Neural progenitor cell (in vitro differentiated cells): ENCODE measurements at regions not wholly inside any gene's neighbourhood (a gene's known extent, or its start where the extent isn't known, plus 50 kb on each side); places are given as distances from the start of the nearest gene placed in this dataset.
A peak's percentile ranks its signal among the peaks of the same experiment; 100 is the strongest.

Experiments
- DNase-seq: peaks from one replicate; pipeline ENCODE4 v3.0.0-alpha.2; 2016; ENCODE audit warnings: low spot score
- H2AFZ ChIP-seq: fragments of 200-600 bp; sonication (generic); replicated peaks from 2 replicates; pipeline ENCODE4 v1.6.1; 2016; ENCODE audit warnings: antibody characterized with exemption
- H3F3A ChIP-seq: fragments of 200-600 bp; sonication (generic); 2 replicates; pipeline ENCODE4 v1.6.1; 2016; ENCODE audit warnings: antibody characterized with exemption, low read depth
- H3K27ac ChIP-seq: fragments of 200-600 bp; sonication (generic); 2 replicates; pipeline ENCODE4 v1.5.1; 2016; ENCODE audit warnings: mild to moderate bottlenecking
- H3K27me3 ChIP-seq: fragments of 200-600 bp; sonication (generic); 2 replicates; pipeline ENCODE4 v1.6.1; 2016; ENCODE audit warnings: mild to moderate bottlenecking, moderate library complexity
- H3K36me3 ChIP-seq: fragments of 200-600 bp; sonication (generic); 2 replicates; pipeline ENCODE4 v1.5.1; 2016
- H3K4me1 ChIP-seq: fragments of 200-600 bp; sonication (generic); 2 replicates; pipeline ENCODE4 v1.6.1; 2016; ENCODE audit warnings: mixed run types
- H3K4me2 ChIP-seq: fragments of 200-600 bp; sonication (generic); 2 replicates; pipeline ENCODE4 v1.6.1; 2016
- H3K4me3 ChIP-seq: fragments of 200-600 bp; sonication (generic); 2 replicates; pipeline ENCODE4 v1.5.1; 2016
- H3K79me2 ChIP-seq: fragments of 200-600 bp; sonication (generic); 2 replicates; pipeline ENCODE4 v1.6.1; 2016; ENCODE audit warnings: low read depth
- H3K9ac ChIP-seq: fragments of 200-600 bp; sonication (generic); 2 replicates; pipeline ENCODE4 v1.6.1; 2016
- H3K9me3 ChIP-seq: fragments of 200-600 bp; sonication (generic); 2 replicates; pipeline ENCODE4 v1.5.1; 2016; ENCODE audit warnings: low read depth
- H4K20me1 ChIP-seq: fragments of 200-600 bp; sonication (generic); 2 replicates; pipeline ENCODE4 v1.6.1; 2016; ENCODE audit warnings: low read depth
- H3K27ac Mint-ChIP-seq: 3 replicates; pipeline ENCODE4 v1.8.0; 2021; ENCODE audit warnings: mixed read lengths
- H3K27me3 Mint-ChIP-seq: 2 replicates; pipeline ENCODE4 v1.8.0; 2022; ENCODE audit warnings: low read depth, mild to moderate bottlenecking, inconsistent platforms, moderate library complexity, mixed read lengths; ENCODE audit not compliant: insufficient read depth
- H3K36me3 Mint-ChIP-seq: 3 replicates; pipeline ENCODE4 v1.8.0; 2021; ENCODE audit warnings: mixed read lengths
- H3K4me1 Mint-ChIP-seq: 3 replicates; pipeline ENCODE4 v1.8.0; 2021; ENCODE audit warnings: mixed read lengths
- H3K4me3 Mint-ChIP-seq: 3 replicates; pipeline ENCODE4 v1.8.0; 2021; ENCODE audit warnings: mild to moderate bottlenecking, moderate library complexity, mixed read lengths
- H3K9me3 Mint-ChIP-seq: 3 replicates; pipeline ENCODE4 v1.8.0; 2020; ENCODE audit warnings: mixed read lengths
- CTCF ChIP-seq: fragments of 200-600 bp; sonication (generic); IDR thresholded peaks from 2 replicates; pipeline ENCODE4 v1.5.1; 2017; ENCODE audit warnings: antibody characterized with exemption, mild to moderate bottlenecking
- EZH2 ChIP-seq: fragments of 200-600 bp; sonication (generic); IDR thresholded peaks from 2 replicates; pipeline ENCODE4 v1.6.1; 2017; ENCODE audit warnings: antibody characterized with exemption, mild to moderate bottlenecking, moderate library complexity
- EZH2phosphoT487 ChIP-seq: fragments of 200-600 bp; sonication (generic); IDR thresholded peaks from 2 replicates; pipeline ENCODE4 v1.6.1; 2017; ENCODE audit warnings: antibody characterized with exemption

- Mint-ChIP-seq H3K27me3 (peaks cover 4% of the 10 kb centered on the region), H3K27ac (no peak overlapping the region), H3K9me3 (no peaks in the 10 kb centered on the region), H3K4me3 (no peak overlapping the region), H3K36me3 (peaks cover 4% of the 10 kb centered on the region), H3K4me1 (peaks cover 35% of the 10 kb centered on the region)
- peak overlapping the region; percentile 33 for H3K4me2 ChIP-seq
- no peak overlapping the region for H2AFZ ChIP-seq
- H3K36me3 ChIP-seq: no peaks in the 10 kb centered on the region
- H3K27ac ChIP-seq: peak overlapping the region; percentile 9
- H3K9ac ChIP-seq: no peak overlapping the region
- H3F3A ChIP-seq: peaks cover 23% of the 10 kb centered on the region
- peaks cover 19% of the 10 kb centered on the region for H3K27me3 ChIP-seq
- DNase-seq: peak; percentile 12
- H3K9me3 ChIP-seq: no peaks in the 10 kb centered on the region
- H3K4me1 ChIP-seq: peaks cover 36% of the 10 kb centered on the region
- TF ChIP-seq EZH2 (no peak), EZH2phosphoT487 (no peak), CTCF (no peak)
- H4K20me1 ChIP-seq: no peaks in the 10 kb centered on the region
- no peak overlapping the region for H3K4me3 ChIP-seq
- no peaks in the 10 kb centered on the region for H3K79me2 ChIP-seq
Measured at GRCh38 chr11:123365955-123366354, 64.1 kb upstream of the GRAMD1B start.

- Mint-ChIP-seq H3K36me3 (peaks cover 3% of the 10 kb centered on the region), H3K9me3 (peaks cover 2% of the 10 kb centered on the region), H3K4me3 (no peak overlapping the region), H3K27me3 (peaks cover 19% of the 10 kb centered on the region), H3K27ac (no peak overlapping the region), H3K4me1 (peaks cover 41% of the 10 kb centered on the region)
- Histone ChIP-seq H3K27ac (no peak overlapping the region), H3K36me3 (no peaks in the 10 kb centered on the region), H3F3A (peaks cover 23% of the 10 kb centered on the region), H3K4me1 (peaks cover 36% of the 10 kb centered on the region), H3K79me2 (no peaks in the 10 kb centered on the region), H3K9me3 (no peaks in the 10 kb centered on the region), H3K9ac (no peak overlapping the region), H3K4me2 (peak overlapping the region; percentile 10), H3K27me3 (peaks cover 37% of the 10 kb centered on the region), H3K4me3 (no peak overlapping the region), H2AFZ (no peak overlapping the region), H4K20me1 (no peaks in the 10 kb centered on the region)
- DNase-seq: peak; percentile 45
- no peak for TF ChIP-seq EZH2
- TF ChIP-seq CTCF: no peak
- no peak for TF ChIP-seq EZH2phosphoT487
Measured at GRCh38 chr11:123364080-123364479, 66.0 kb upstream of the GRAMD1B start.

- no peaks in the 10 kb centered on the region for H3K9me3 ChIP-seq
- Mint-ChIP-seq H3K36me3 (peaks cover 3% of the 10 kb centered on the region), H3K27me3 (peaks cover 23% of the 10 kb centered on the region), H3K4me3 (no peak overlapping the region), H3K4me1 (peaks cover 45% of the 10 kb centered on the region), H3K27ac (no peak overlapping the region), H3K9me3 (peaks cover 3% of the 10 kb centered on the region)
- H2AFZ ChIP-seq: no peak overlapping the region
- no peak overlapping the region for H3K27ac ChIP-seq
- no peaks in the 10 kb centered on the region for H3K79me2 ChIP-seq
- TF ChIP-seq CTCF (no peak), EZH2phosphoT487 (no peak), EZH2 (no peak)
- peaks cover 23% of the 10 kb centered on the region for H3F3A ChIP-seq
- peaks cover 36% of the 10 kb centered on the region for H3K4me1 ChIP-seq
- no peak for DNase-seq
- H3K27me3 ChIP-seq: peaks cover 43% of the 10 kb centered on the region
- no peak overlapping the region for H3K9ac ChIP-seq
- H3K36me3 ChIP-seq: no peaks in the 10 kb centered on the region
- peak overlapping the region; percentile 10 for H3K4me2 ChIP-seq
- H4K20me1 ChIP-seq: no peaks in the 10 kb centered on the region
- H3K4me3 ChIP-seq: no peak overlapping the region
Measured at GRCh38 chr11:123363556-123363955, 66.5 kb upstream of the GRAMD1B start.
